Mesendoderm (in vitro differentiated cells): ENCODE measurements at regions not wholly inside any gene's neighbourhood (a gene's known extent, or its start where the extent isn't known, plus 50 kb on each side); places are given as distances from the start of the nearest gene placed in this dataset.

Experiments used
- DNase-seq: peaks from one replicate; pipeline ENCODE4 v3.0.0; 2013
- H2AK5ac ChIP-seq: 2 replicates; pipeline ENCODE4 v1.6.1; 2013; ENCODE audit warnings: low read length, inconsistent platforms
- H2BK120ac ChIP-seq: 2 replicates; pipeline ENCODE4 v1.6.1; 2013; ENCODE audit warnings: low read depth, mild to moderate bottlenecking, low read length, moderate library complexity, mixed read lengths
- H2BK15ac ChIP-seq: replicated peaks from 2 replicates; pipeline ENCODE4 v1.6.1; 2013; ENCODE audit warnings: low read depth, mild to moderate bottlenecking, moderate library complexity
- H2BK5ac ChIP-seq: 2 replicates; pipeline ENCODE4 v1.6.1; 2013; ENCODE audit warnings: low read length, inconsistent platforms
- H3K18ac ChIP-seq: 2 replicates; pipeline ENCODE4 v1.6.1; 2013; ENCODE audit warnings: mild to moderate bottlenecking, low read length, mixed read lengths
- H3K23ac ChIP-seq: one replicate; pipeline ENCODE4 v1.6.1; 2013; ENCODE audit warnings: low read length
- H3K27ac ChIP-seq: 2 replicates; pipeline ENCODE4 v1.5.1; 2013; ENCODE audit warnings: low read depth, mild to moderate bottlenecking, inconsistent platforms, low read length, moderate library complexity
- H3K27me3 ChIP-seq: 2 replicates; pipeline ENCODE4 v1.6.1; 2013; ENCODE audit warnings: low read length, control low read depth, mild to moderate bottlenecking, inconsistent platforms; ENCODE audit not compliant: insufficient read depth, poor library complexity
- H3K36me3 ChIP-seq: 2 replicates; pipeline ENCODE4 v1.6.1; 2013; ENCODE audit warnings: low read length, inconsistent platforms; ENCODE audit not compliant: control insufficient read depth, insufficient read depth
- H3K4ac ChIP-seq: one replicate; pipeline ENCODE4 v1.6.1; 2013; ENCODE audit warnings: low read depth, mild to moderate bottlenecking, low read length, moderate library complexity
- H3K4me1 ChIP-seq: 2 replicates; pipeline ENCODE4 v1.6.1; 2013; ENCODE audit warnings: low read depth, low read length, inconsistent platforms; ENCODE audit not compliant: control insufficient read depth
- H3K4me2 ChIP-seq: 2 replicates; pipeline ENCODE4 v1.6.1; 2013; ENCODE audit warnings: low read length
- H3K4me3 ChIP-seq: 2 replicates; pipeline ENCODE4 v1.5.1; 2013; ENCODE audit warnings: mild to moderate bottlenecking, low read length
- H3K56ac ChIP-seq: one replicate; pipeline ENCODE4 v1.6.1; 2013; ENCODE audit warnings: low read length
- H3K79me1 ChIP-seq: 2 replicates; pipeline ENCODE4 v1.6.1; 2013; ENCODE audit warnings: low read length, inconsistent platforms
- H3K79me2 ChIP-seq: 2 replicates; pipeline ENCODE4 v1.6.1; 2013; ENCODE audit warnings: mild to moderate bottlenecking, low read length; ENCODE audit not compliant: control insufficient read depth, insufficient read depth
- H3K9ac ChIP-seq: 2 replicates; pipeline ENCODE4 v1.6.1; 2013; ENCODE audit warnings: low read length, inconsistent platforms
- H4K5ac ChIP-seq: one replicate; pipeline ENCODE4 v1.6.1; 2013; ENCODE audit warnings: low read length
- H4K8ac ChIP-seq: one replicate; pipeline ENCODE4 v1.6.1; 2013; ENCODE audit warnings: low read depth, mild to moderate bottlenecking, control low read depth, low read length, moderate library complexity
- WGBS: extraction: QIAGEN DNeasy Blood & Tissue Kit; methylation state at CpG from one replicate; pipeline ENCODE4 v1.1.7; 2013; ENCODE audit warnings: low lambda C conversion rate, missing lambda C conversion rate; ENCODE audit not compliant: insufficient coverage; ENCODE audit errors: extremely low coverage; 5-methylcytosine and 5-hydroxymethylcytosine counted together

DNA sequence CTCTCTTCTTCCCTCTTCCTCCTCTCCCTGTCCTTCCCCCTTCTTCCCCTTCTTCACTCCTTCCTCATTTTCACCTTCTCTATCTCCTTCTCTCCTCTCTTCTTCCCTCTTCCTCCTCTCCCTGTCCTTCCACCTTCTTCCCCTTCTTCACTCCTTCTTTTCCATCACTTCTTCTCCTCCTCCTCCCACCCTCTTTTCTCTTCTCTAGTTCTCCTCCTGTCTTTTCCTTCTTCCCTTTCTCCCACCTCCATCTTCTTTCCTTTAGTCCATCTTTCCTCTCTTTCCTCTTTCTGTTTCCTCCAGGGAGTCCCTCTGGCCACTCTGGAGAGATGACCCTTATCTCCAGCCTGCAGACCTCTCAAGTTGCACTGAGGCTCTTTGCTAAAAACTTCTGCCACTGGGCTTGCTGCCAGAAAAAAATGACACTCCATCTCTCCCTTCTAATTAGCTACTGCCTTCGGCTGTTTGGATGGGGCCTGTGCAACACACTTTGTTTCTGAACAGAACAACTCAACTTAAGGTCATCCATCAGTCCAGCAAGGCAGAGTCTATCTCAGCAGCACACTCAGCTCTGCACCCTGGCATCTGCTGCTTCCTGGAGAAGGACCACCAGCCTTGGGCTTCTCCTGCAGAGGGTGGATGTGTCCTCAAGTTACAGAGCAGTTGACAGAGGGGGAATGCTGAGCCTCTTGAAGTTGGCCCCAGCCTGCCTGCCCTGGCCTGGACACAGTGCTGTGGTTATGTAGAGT lies 538.8 kb downstream of the MATN1 start:
- Histone ChIP-seq H3K4me3 (no peak overlapping the region), H3K4ac (no peak overlapping the region), H3K4me1 (no peaks in the 10 kb centered on the region), H2BK120ac (no peak overlapping the region), H3K4me2 (no peak overlapping the region), H3K27ac (no peak overlapping the region), H3K56ac (no peak overlapping the region), H3K18ac (no peak overlapping the region), H3K27me3 (no peaks in the 10 kb centered on the region), H2BK5ac (no peak overlapping the region), H3K79me2 (no peaks in the 10 kb centered on the region), H2AK5ac (no peak overlapping the region), H3K23ac (no peak overlapping the region), H2BK15ac (no peak overlapping the region), H4K8ac (no peak overlapping the region), H3K9ac (no peak overlapping the region), H3K79me1 (no peaks in the 10 kb centered on the region), H4K5ac (no peak overlapping the region), H3K36me3 (no peaks in the 10 kb centered on the region)
- WGBS, result no CpG with 5 or more reads among the region's 1 CpG
- no peak for DNase-seq

DNA sequence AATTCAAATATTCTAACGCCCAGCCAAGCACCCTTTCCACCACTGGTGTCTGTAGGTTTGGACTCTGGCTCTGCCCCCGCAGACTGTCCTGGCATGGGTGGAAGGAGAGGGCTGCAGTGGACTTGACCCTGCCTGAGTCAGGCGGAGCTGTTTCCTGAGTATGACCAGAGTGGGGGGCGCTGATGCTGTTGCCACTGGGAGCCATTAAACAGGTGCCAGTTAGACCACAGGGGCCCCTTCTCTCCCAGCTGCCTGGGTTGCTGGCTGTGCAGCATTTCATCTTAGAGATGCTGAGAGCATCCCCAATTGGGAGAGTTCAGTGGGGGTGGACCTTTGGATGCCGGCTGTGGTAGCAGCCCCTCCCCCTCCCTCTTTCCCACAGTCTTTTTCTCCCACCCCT lies 539.5 kb downstream of the MATN1 start:
- no peak overlapping the region for H3K56ac ChIP-seq
- H3K4me3 ChIP-seq, result no peak overlapping the region
- H3K36me3 ChIP-seq, result no peaks in the 10 kb centered on the region
- H3K4me1 ChIP-seq, result no peaks in the 10 kb centered on the region
- H3K4me2 ChIP-seq, result no peak overlapping the region
- H2AK5ac ChIP-seq, result no peak overlapping the region
- no peak overlapping the region for H2BK15ac ChIP-seq
- no peaks in the 10 kb centered on the region for H3K79me2 ChIP-seq
- no peak for DNase-seq
- WGBS, result no CpG with 5 or more reads among the region's 5 CpGs
- H3K27me3 ChIP-seq, result no peaks in the 10 kb centered on the region
- no peak overlapping the region for H3K18ac ChIP-seq
- no peak overlapping the region for H4K8ac ChIP-seq
- H3K27ac ChIP-seq, result no peak overlapping the region
- no peak overlapping the region for H3K4ac ChIP-seq
- no peak overlapping the region for H4K5ac ChIP-seq
- H3K9ac ChIP-seq, result no peak overlapping the region
- no peak overlapping the region for H2BK120ac ChIP-seq
- no peak overlapping the region for H2BK5ac ChIP-seq
- H3K23ac ChIP-seq, result no peak overlapping the region
- H3K79me1 ChIP-seq, result no peaks in the 10 kb centered on the region

GRCh38 chr1:30183006-30183405 lies 540.4 kb downstream of the MATN1 start:
- WGBS, result no CpG with 5 or more reads among the region's 4 CpGs
- no peaks in the 10 kb centered on the region for H3K27me3 ChIP-seq
- DNase-seq, result no peak

GRCh38 chr1:30179942-30180543 lies 543.3 kb downstream of the MATN1 start:
- Histone ChIP-seq H3K36me3 (no peaks in the 10 kb centered on the region), H2BK15ac (no peak overlapping the region), H3K56ac (peak overlapping the region; percentile 18), H3K9ac (no peak overlapping the region), H3K23ac (no peak overlapping the region), H3K27ac (no peak overlapping the region), H3K79me2 (no peaks in the 10 kb centered on the region), H3K4me2 (no peak overlapping the region), H3K27me3 (no peaks in the 10 kb centered on the region), H3K4me3 (no peak overlapping the region), H3K18ac (no peak overlapping the region), H2AK5ac (no peak overlapping the region), H3K79me1 (no peaks in the 10 kb centered on the region), H3K4ac (no peak overlapping the region), H4K5ac (no peak overlapping the region), H3K4me1 (no peaks in the 10 kb centered on the region), H2BK5ac (no peak overlapping the region), H4K8ac (no peak overlapping the region), H2BK120ac (no peak overlapping the region)
- WGBS, result no CpG with 5 or more reads among the region's 10 CpGs
- DNase-seq, result peak; percentile 62

More at GRCh38 chr1:30183006-30183405, 540.4 kb downstream of the MATN1 start:
- Histone ChIP-seq H3K56ac (no peak overlapping the region), H4K8ac (no peak overlapping the region), H2BK120ac (no peak overlapping the region), H3K36me3 (no peaks in the 10 kb centered on the region), H2BK15ac (no peak overlapping the region), H3K4ac (no peak overlapping the region), H3K79me2 (no peaks in the 10 kb centered on the region), H3K4me2 (no peak overlapping the region), H2AK5ac (no peak overlapping the region), H3K27ac (no peak overlapping the region), H3K79me1 (no peaks in the 10 kb centered on the region), H3K23ac (no peak overlapping the region), H3K4me1 (no peaks in the 10 kb centered on the region), H3K4me3 (no peak overlapping the region), H3K9ac (no peak overlapping the region), H4K5ac (no peak overlapping the region), H2BK5ac (no peak overlapping the region), H3K18ac (no peak overlapping the region)

DNA sequence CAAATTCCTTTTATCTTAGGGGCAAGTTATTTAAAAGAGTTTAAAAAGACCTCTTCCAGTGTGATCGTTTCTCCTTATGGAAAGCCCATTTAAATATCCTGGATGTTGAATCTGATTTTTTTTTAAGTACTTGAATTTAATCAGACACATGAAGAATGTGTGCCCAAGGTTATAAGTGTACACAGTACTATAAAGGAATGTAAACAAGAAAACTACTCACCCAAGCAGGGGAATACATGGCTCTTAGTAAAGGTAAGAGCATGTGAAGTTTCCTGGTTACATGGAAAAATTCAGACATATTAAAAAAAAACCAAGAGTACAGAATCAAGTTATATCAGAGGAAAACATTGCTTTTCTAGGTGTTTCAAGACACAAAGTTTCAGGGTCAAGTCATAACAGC lies 546.9 kb downstream of the MATN1 start:
- Histone ChIP-seq H3K4me3 (no peak overlapping the region), H3K79me1 (no peaks in the 10 kb centered on the region), H2BK5ac (no peak overlapping the region), H3K23ac (no peak overlapping the region), H3K56ac (no peak overlapping the region), H3K4ac (no peak overlapping the region), H3K9ac (no peak overlapping the region), H3K79me2 (no peaks in the 10 kb centered on the region), H3K27me3 (no peaks in the 10 kb centered on the region), H2BK15ac (no peak overlapping the region), H3K36me3 (no peaks in the 10 kb centered on the region), H2BK120ac (no peak overlapping the region), H3K27ac (no peak overlapping the region), H3K18ac (no peak overlapping the region), H3K4me1 (peaks cover 2% of the 10 kb centered on the region), H4K5ac (no peak overlapping the region), H2AK5ac (no peak overlapping the region), H3K4me2 (no peak overlapping the region), H4K8ac (no peak overlapping the region)
- WGBS, result no CpG with 5 or more reads among the region's 1 CpG
- DNase-seq, result no peak
